Neural crest cell (in vitro differentiated cells): ENCODE measurements at regions not wholly inside any gene's neighbourhood (a gene's known extent, or its start where the extent isn't known, plus 50 kb on each side); places are given as distances from the start of the nearest gene placed in this dataset.
A peak's percentile ranks its signal among the peaks of the same experiment; 100 is the strongest.
"Not testable (repeated sequence)": the region's sequence is repeated elsewhere in the genome, so short reads cannot be mapped to it uniquely, and the experiment has no call there.

Experiments
- DNase-seq: peaks from one replicate; pipeline ENCODE4 v3.0.0; 2021; ENCODE audit warnings: low read depth, mixed read lengths, low spot score
- H3K27ac Mint-ChIP-seq: one replicate; pipeline ENCODE4 v1.8.0; 2021; ENCODE audit warnings: mild to moderate bottlenecking, mixed read lengths; ENCODE audit not compliant: unreplicated experiment
- H3K27me3 Mint-ChIP-seq: 2 replicates; pipeline ENCODE4 v1.8.0; 2021; ENCODE audit warnings: low read depth, mild to moderate bottlenecking, mixed read lengths
- H3K36me3 Mint-ChIP-seq: 2 replicates; pipeline ENCODE4 v1.8.0; 2021; ENCODE audit warnings: low read depth, mild to moderate bottlenecking, mixed read lengths
- H3K4me1 Mint-ChIP-seq: 2 replicates; pipeline ENCODE4 v1.8.0; 2021; ENCODE audit warnings: mixed read lengths
- H3K4me3 Mint-ChIP-seq: one replicate; pipeline ENCODE4 v1.8.0; 2021; ENCODE audit warnings: mild to moderate bottlenecking, mixed read lengths
- H3K9me3 Mint-ChIP-seq: 2 replicates; pipeline ENCODE4 v1.8.0; 2021; ENCODE audit warnings: mixed read lengths
- CTCF ChIP-seq: fragments of 200-600 bp; sonication (generic); conservative IDR thresholded peaks from 2 replicates; pipeline ENCODE4 v1.5.0; 2021; ENCODE audit warnings: antibody characterized with exemption, mild to moderate bottlenecking

DNA sequence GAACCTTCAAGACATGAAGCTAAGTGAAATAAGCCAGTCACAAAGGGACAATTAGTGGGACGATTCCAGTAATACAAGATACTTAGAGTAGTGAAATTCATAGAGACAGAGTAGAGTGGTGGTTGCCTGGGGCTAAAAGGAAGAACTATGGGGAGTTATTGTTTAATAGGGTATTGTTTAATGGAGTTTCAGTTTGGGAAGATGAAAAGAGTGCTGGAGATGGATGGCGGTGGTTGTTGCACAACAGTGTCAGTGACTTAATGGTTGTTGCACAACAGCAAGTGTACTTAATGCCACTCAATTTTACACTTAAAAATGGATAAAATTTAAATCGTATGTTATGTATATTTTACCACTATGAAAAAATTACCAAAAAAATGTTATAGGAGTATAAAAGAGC, 209.7 kb upstream of the TENT5A start:
- H3K27ac Mint-ChIP-seq = peak overlapping the region; percentile 1
- H3K36me3 Mint-ChIP-seq = no peaks in the 10 kb centered on the region
- no peaks in the 10 kb centered on the region for H3K4me1 Mint-ChIP-seq
- TF ChIP-seq CTCF = no peak
- H3K27me3 Mint-ChIP-seq = no peaks in the 10 kb centered on the region
- no peak for DNase-seq
- no peak overlapping the region for H3K4me3 Mint-ChIP-seq
- H3K9me3 Mint-ChIP-seq = peaks cover 2% of the 10 kb centered on the region

DNA sequence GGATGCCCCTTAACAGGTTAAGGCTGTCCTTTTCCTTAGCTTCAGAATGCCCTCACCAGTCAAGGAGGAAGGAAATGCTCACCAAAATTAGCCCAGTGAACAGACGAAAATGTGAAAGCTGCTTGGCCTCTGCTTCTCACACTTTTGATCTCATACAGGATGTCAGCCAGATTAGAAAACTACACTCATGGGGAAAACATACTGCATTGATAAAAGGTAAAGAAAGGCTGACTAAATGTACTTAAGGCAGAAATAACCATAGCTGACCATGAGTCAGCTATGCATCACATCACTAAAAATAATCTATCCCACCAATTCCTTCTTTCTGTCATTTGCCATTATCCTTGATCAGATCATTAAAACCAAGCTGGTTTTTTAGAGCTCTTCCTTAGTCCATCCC, 198.4 kb upstream of the TENT5A start:
- Mint-ChIP-seq H3K4me1 (no peaks in the 10 kb centered on the region), H3K27me3 (no peaks in the 10 kb centered on the region), H3K36me3 (no peaks in the 10 kb centered on the region), H3K9me3 (no peaks in the 10 kb centered on the region), H3K4me3 (no peak overlapping the region), H3K27ac (no peak overlapping the region)
- TF ChIP-seq CTCF = no peak
- DNase-seq = no peak

GRCh38 chr6:81948861-81949260, 196.4 kb upstream of the TENT5A start:
- H3K27ac Mint-ChIP-seq = no peak overlapping the region
- no peaks in the 10 kb centered on the region for H3K36me3 Mint-ChIP-seq
- DNase-seq = no peak
- TF ChIP-seq CTCF = no peak
- H3K4me1 Mint-ChIP-seq = no peaks in the 10 kb centered on the region
- H3K27me3 Mint-ChIP-seq = no peaks in the 10 kb centered on the region
- H3K4me3 Mint-ChIP-seq = no peak overlapping the region
- peaks cover 1% of the 10 kb centered on the region for H3K9me3 Mint-ChIP-seq

GRCh38 chr6:81948196-81948595, 195.7 kb upstream of the TENT5A start:
- not testable (repeated sequence) for H3K4me1 Mint-ChIP-seq, H3K9me3 Mint-ChIP-seq, DNase-seq, H3K27me3 Mint-ChIP-seq, H3K4me3 Mint-ChIP-seq, H3K36me3 Mint-ChIP-seq
- peak overlapping the region; percentile 69 for H3K27ac Mint-ChIP-seq

DNA sequence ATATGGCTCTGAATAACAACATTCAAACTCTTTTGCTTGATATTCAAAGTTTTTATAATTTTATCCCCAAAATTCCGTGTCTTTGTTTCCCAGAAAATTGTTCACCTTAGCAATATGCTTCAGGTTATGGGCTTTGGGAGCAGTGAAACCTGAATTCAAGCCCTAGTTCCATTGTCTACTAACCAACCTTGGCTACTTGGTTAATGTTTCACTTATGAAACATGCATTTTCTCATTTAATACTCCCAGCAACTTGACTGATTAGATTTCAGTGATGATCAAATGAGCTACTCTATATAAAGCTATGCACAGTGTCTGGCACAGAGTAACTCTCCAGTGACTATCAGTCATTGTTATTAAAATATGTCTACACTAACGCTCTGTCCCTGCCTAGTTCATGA, 192.2 kb upstream of the TENT5A start:
- H3K27ac Mint-ChIP-seq = no peak overlapping the region
- H3K36me3 Mint-ChIP-seq = no peaks in the 10 kb centered on the region
- no peak for DNase-seq
- H3K9me3 Mint-ChIP-seq = peaks cover 4% of the 10 kb centered on the region
- H3K4me3 Mint-ChIP-seq = no peak overlapping the region
- no peaks in the 10 kb centered on the region for H3K4me1 Mint-ChIP-seq
- H3K27me3 Mint-ChIP-seq = no peaks in the 10 kb centered on the region
- TF ChIP-seq CTCF = no peak

DNA sequence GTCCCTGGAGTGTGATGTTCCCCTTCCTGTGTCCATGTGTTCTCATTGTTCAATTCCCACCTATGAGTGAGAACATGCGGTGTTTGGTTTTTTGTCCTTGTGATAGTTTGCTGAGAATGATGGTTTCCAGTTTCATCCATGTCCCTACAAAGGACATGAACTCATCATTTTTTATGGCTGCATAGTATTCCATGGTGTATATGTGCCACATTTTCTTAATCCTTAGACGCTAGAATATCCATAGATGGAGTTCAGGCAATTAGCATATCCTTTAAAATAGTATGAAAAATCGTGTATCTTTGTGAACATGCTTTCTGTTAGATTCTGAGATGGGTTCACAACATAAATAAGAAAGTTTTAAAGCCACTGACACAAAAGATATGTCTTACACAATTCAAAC, 190.4 kb upstream of the TENT5A start:
- H3K4me1 Mint-ChIP-seq, H3K4me3 Mint-ChIP-seq, DNase-seq, H3K36me3 Mint-ChIP-seq, H3K9me3 Mint-ChIP-seq, H3K27ac Mint-ChIP-seq, H3K27me3 Mint-ChIP-seq: not testable (repeated sequence)

DNA sequence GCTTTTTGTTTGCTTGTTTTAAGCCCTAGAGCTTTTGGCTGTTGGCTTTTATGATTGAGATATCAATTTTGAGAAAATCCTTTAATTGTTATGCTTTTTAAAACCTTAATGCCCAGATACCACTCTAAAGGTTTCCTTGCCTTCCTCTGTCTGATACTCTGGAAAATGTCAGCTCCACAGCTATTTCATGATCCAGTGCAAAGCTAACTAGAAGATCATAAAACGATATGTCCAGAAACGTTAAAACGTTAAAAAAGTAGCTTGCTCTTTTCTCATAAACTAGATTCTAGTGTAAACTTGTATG, 189.5 kb upstream of the TENT5A start:
- Mint-ChIP-seq H3K4me1 (no peaks in the 10 kb centered on the region), H3K27me3 (no peaks in the 10 kb centered on the region), H3K4me3 (no peak overlapping the region), H3K27ac (no peak overlapping the region), H3K36me3 (no peaks in the 10 kb centered on the region), H3K9me3 (peaks cover 4% of the 10 kb centered on the region)
- TF ChIP-seq CTCF = no peak
- no peak for DNase-seq
